Stimulated activated CD4-positive, alpha-beta T cell treated with anti-CD3 and anti-CD28 coated beads, Interleukin-2, amount 100 ng/mL, for 48 hours (primary cell): ENCODE measurements at regions not wholly inside any gene's neighbourhood (a gene's known extent, or its start where the extent isn't known, plus 50 kb on each side); places are given as distances from the start of the nearest gene placed in this dataset.

Source experiments
- DNase-seq, 2 donors: peaks; one replicate each; pipeline ENCODE4 v3.0.0-alpha.2; 2020

GRCh38 chr14:49463146-49463545 is 123.0 kb downstream of the RPS29 start:
- no peak for DNase-seq

GRCh38 chr14:49461529-49462401 is 124.4 kb downstream of the RPS29 start:
- peak; percentile 55 for DNase-seq

GRCh38 chr14:49460662-49461061 is 125.5 kb downstream of the RPS29 start:
- no peak for DNase-seq

- no peak for DNase-seq
Measured at GRCh38 chr14:49456589-49456988, 129.6 kb downstream of the RPS29 start.

GRCh38 chr14:49451938-49452337 is 134.2 kb downstream of the RPS29 start:
- DNase-seq = no peak

GRCh38 chr14:49449749-49450148 is 136.4 kb downstream of the RPS29 start:
- DNase-seq = no peak

GRCh38 chr14:49447540-49448107 is 138.6 kb downstream of the RPS29 start:
- no peak for DNase-seq

- DNase-seq = no peak
Measured at GRCh38 chr14:49446801-49447200, 139.4 kb downstream of the RPS29 start.

- no peak for DNase-seq
Measured at GRCh38 chr14:49438256-49438770, 147.9 kb downstream of the RPS29 start.

GRCh38 chr14:49428076-49428475 is 158.1 kb downstream of the RPS29 start:
- DNase-seq = no peak

- no peak for DNase-seq
Measured at GRCh38 chr14:49427117-49427516, 159.1 kb downstream of the RPS29 start.

- no peak for DNase-seq
Measured at GRCh38 chr14:49425921-49426320, 160.3 kb downstream of the RPS29 start.

GRCh38 chr14:49424436-49425331 is 161.5 kb downstream of the RPS29 start:
- DNase-seq = no peak

GRCh38 chr14:49420201-49420600 is 166.0 kb downstream of the RPS29 start:
- peak; percentile 4 to 13 for DNase-seq

GRCh38 chr14:49418789-49419188 is 167.4 kb downstream of the RPS29 start:
- DNase-seq = no peak

GRCh38 chr14:49417790-49418189 is 168.4 kb downstream of the RPS29 start:
- DNase-seq = no peak

GRCh38 chr14:49408187-49408933 is 177.8 kb downstream of the RPS29 start:
- no peak for DNase-seq

- DNase-seq = no peak
Measured at GRCh38 chr14:49405291-49405690, 180.9 kb downstream of the RPS29 start.

GRCh38 chr14:49401373-49401772 is 184.8 kb downstream of the RPS29 start:
- no peak for DNase-seq

GRCh38 chr14:49396801-49397200 is 189.4 kb downstream of the RPS29 start:
- no peak for DNase-seq

- DNase-seq = no peak
Measured at GRCh38 chr14:49381778-49382177, 204.4 kb downstream of the RPS29 start.

GRCh38 chr14:49367696-49368095 is 218.5 kb downstream of the RPS29 start:
- DNase-seq = no peak
